Left ventricle myocardium inferior (tissue), 1 donor: ENCODE measurements at regions not wholly inside any gene's neighbourhood (a gene's known extent, or its start where the extent isn't known, plus 50 kb on each side); places are given as distances from the start of the nearest gene placed in this dataset.
"Not testable (repeated sequence)": the region's sequence is repeated elsewhere in the genome, so short reads cannot be mapped to it uniquely, and the experiment has no call there.

ENCODE experiments used
- DNase-seq: peaks from one replicate; pipeline ENCODE4 v3.0.0-alpha.2; 2020
- H3K27ac ChIP-seq: fragments of 200-600 bp; replicated peaks from 2 replicates; pipeline ENCODE4 v1.8.0; 2021
- H3K27me3 ChIP-seq: fragments of 200-600 bp; 2 replicates; pipeline ENCODE4 v1.8.0; 2021; ENCODE audit warnings: low read depth
- H3K36me3 ChIP-seq: fragments of 200-600 bp; 2 replicates; pipeline ENCODE4 v1.8.0; 2021
- H3K4me1 ChIP-seq: fragments of 200-600 bp; 2 replicates; pipeline ENCODE4 v1.8.0; 2021
- H3K4me3 ChIP-seq: fragments of 200-600 bp; 2 replicates; pipeline ENCODE4 v1.8.0; 2021; ENCODE audit warnings: mild to moderate bottlenecking, moderate library complexity
- H3K9me3 ChIP-seq: fragments of 200-600 bp; replicated peaks from 2 replicates; pipeline ENCODE4 v1.8.0; 2021
- intact Hi-C: fragments of 100-400 bp; cut with micrococcal nuclease; formaldehyde crosslinking; loops from one replicate; pipeline ENCODE4 v1.11.0; 2022
- TF ChIP-seq, protein P1 (sequence below): fragments of 200-600 bp; IDR thresholded peaks from 2 replicates; pipeline ENCODE4 v1.8.0; 2021; ENCODE audit warnings: antibody characterized with exemption, mild to moderate bottlenecking, borderline replicate concordance
- donor health status: DM: no; HTN: yes; CAD: no; lungs with severe emphysema.

DNA sequence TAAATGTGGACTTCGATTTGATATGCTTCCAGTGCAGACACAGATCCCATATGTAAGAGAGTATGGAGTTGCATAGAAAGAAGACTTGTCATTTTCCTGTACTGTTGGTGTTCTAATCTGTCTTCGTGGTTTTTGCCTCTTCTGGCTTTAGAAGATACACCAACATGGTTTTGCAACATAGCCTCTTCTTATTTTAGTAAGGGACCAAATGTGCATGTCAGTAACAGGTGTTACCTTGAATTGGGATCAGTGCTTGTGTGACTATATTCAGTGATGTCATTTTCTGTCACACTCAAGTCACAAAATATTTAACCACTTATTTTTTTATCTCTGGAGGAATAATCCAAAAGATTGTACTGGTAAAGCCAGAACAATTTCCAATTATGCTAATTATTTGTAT lies 140.4 kb downstream of the SNRPN start:
- H3K4me1 ChIP-seq, result peaks cover 18% of the 10 kb centered on the region
- no peak for DNase-seq
- intact Hi-C loops, result no loop called here
- peaks cover 100% of the 10 kb centered on the region for H3K36me3 ChIP-seq
- no peak overlapping the region for H3K4me3 ChIP-seq
- no peaks in the 10 kb centered on the region for H3K27me3 ChIP-seq
- no peak overlapping the region for H3K27ac ChIP-seq
- TF ChIP-seq, protein P1, sequence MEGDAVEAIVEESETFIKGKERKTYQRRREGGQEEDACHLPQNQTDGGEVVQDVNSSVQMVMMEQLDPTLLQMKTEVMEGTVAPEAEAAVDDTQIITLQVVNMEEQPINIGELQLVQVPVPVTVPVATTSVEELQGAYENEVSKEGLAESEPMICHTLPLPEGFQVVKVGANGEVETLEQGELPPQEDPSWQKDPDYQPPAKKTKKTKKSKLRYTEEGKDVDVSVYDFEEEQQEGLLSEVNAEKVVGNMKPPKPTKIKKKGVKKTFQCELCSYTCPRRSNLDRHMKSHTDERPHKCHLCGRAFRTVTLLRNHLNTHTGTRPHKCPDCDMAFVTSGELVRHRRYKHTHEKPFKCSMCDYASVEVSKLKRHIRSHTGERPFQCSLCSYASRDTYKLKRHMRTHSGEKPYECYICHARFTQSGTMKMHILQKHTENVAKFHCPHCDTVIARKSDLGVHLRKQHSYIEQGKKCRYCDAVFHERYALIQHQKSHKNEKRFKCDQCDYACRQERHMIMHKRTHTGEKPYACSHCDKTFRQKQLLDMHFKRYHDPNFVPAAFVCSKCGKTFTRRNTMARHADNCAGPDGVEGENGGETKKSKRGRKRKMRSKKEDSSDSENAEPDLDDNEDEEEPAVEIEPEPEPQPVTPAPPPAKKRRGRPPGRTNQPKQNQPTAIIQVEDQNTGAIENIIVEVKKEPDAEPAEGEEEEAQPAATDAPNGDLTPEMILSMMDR, result no peak
- H3K9me3 ChIP-seq, result peaks cover 100% of the 10 kb centered on the region

DNA sequence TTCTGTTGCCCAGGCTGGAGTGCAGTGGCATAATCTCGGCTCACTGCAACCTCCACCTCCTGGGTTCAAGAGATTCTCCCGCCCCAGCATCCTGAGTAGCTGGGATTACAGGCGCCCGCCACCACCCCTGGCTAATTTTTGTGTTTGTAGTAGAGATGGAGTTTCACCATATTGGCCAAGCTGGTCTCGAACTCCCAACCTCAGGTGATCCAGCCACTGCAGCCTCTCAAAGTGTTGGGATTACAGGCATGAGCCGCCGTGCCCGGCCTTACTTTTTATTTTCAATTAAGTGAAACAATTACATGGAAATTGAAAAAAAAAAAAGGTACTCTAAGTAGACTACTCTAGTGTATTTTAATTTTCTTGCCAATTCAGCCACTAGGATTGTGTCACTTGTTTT lies 145.2 kb downstream of the SNRPN start:
- DNase-seq, H3K4me1 ChIP-seq, H3K27me3 ChIP-seq, intact Hi-C loops, H3K27ac ChIP-seq, H3K4me3 ChIP-seq: not testable (repeated sequence)
- Histone ChIP-seq H3K36me3 (peaks cover 100% of the 10 kb centered on the region), H3K9me3 (peaks cover 100% of the 10 kb centered on the region)

DNA sequence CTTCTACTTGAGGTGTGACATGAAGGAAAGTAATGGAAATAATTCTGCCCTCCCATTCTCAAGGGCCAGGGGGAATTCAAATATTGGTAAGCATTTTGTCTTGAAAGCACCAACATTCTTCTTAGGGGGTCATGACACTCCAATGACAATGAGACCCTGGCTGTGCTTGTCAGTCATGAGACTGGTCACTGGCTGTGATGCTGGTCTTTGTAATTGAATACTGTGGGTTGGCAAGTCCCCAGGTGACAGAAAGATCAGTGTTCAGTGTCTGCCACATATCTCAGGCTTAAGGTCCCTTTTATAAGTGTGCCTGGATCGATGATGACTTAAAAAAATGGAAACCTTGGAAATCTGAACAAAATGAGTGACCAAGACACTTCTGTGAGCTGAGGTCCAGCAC lies 151.4 kb downstream of the SNRPN start:
- H3K4me1 ChIP-seq, result no peaks in the 10 kb centered on the region
- H3K36me3 ChIP-seq, result peaks cover 100% of the 10 kb centered on the region
- H3K27me3 ChIP-seq, result no peaks in the 10 kb centered on the region
- H3K9me3 ChIP-seq, result peaks cover 100% of the 10 kb centered on the region
- DNase-seq, result no peak
- intact Hi-C loops, result no loop called here
- no peak overlapping the region for H3K27ac ChIP-seq
- no peak overlapping the region for H3K4me3 ChIP-seq
- TF ChIP-seq, protein P1, result no peak

DNA sequence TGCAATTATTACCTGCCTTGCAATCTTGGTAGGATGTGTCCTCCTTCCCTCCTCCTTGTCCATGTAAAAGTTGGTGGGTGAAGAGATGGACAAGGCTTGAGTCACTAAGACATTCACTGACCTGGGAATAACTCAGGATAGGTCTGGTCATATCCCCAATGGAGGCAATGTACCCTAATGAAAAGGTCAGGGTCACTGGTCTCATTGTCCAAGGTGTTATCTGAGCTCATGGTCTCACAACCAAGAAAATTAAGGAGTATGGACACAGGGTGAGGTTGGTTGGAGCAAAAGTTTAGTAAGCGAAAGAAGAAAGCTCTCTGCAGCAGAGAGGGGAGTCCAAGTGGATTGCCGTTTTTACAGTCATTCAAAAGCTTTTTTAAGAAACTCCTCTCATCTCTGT lies 179.0 kb downstream of the SNRPN start:
- Histone ChIP-seq H3K9me3 (peaks cover 68% of the 10 kb centered on the region), H3K27me3 (no peaks in the 10 kb centered on the region), H3K4me3 (no peak overlapping the region), H3K27ac (no peak overlapping the region), H3K36me3 (peaks cover 11% of the 10 kb centered on the region), H3K4me1 (peaks cover 10% of the 10 kb centered on the region)
- no peak for DNase-seq
- intact Hi-C loops, result no loop called here
- TF ChIP-seq, protein P1, result no peak

DNA sequence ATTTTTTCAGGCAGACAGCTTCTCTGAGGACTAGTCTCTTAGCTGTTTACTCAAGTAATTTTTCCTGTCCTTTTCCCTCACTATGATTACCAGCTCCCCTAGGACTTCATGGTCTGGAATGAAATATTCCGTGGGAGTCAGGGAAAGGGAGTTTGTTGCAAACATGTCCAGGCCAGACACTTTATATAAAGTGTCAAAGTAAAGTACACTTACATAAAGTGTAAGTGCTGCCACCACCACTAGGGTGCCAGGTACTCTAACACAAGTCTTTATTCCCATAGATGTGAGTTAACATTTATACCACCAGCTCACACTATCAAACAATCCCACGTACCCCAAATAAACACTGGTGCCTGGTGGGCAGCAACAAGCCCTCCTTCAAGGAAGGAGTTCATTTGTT lies 179.8 kb downstream of the SNRPN start:
- no peak for DNase-seq
- Histone ChIP-seq H3K27me3 (no peaks in the 10 kb centered on the region), H3K27ac (peak overlapping the region; percentile 13), H3K4me1 (peaks cover 10% of the 10 kb centered on the region), H3K36me3 (peaks cover 3% of the 10 kb centered on the region), H3K4me3 (no peak overlapping the region), H3K9me3 (peaks cover 60% of the 10 kb centered on the region)
- intact Hi-C loops, result no loop called here
- TF ChIP-seq, protein P1, result peak; percentile 25

DNA sequence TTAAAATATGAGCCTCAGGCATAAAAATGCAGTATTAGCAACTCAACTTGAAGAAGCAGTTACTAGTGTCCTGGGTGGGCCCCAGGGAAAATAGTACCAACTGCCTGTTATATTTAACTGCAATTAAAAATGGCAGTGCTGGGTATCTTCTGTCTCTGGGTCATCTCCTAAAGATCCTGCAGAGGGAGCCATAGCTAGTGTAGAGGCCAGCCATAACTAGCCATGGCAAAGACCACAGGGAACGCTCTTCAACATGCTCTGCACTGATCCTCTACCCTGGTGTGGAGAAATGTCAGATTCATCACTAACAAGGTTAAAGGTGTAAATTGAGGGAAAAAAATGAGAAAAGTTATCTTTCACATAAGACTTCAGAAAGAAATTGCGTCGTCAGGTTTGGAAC lies 181.3 kb downstream of the SNRPN start:
- peaks cover 10% of the 10 kb centered on the region for H3K4me1 ChIP-seq
- no peak for DNase-seq
- H3K27ac ChIP-seq, result no peak overlapping the region
- TF ChIP-seq, protein P1, result peak; percentile 54
- no peaks in the 10 kb centered on the region for H3K27me3 ChIP-seq
- intact Hi-C loops, result no loop called here
- no peaks in the 10 kb centered on the region for H3K36me3 ChIP-seq
- no peak overlapping the region for H3K4me3 ChIP-seq
- peaks cover 65% of the 10 kb centered on the region for H3K9me3 ChIP-seq
